Fibroblast of villous mesenchyme (primary cell): ENCODE measurements at regions not wholly inside any gene's neighbourhood (a gene's known extent, or its start where the extent isn't known, plus 50 kb on each side); places are given as distances from the start of the nearest gene placed in this dataset.

ENCODE experiments used
- DNase-seq: peaks from one replicate; pipeline ENCODE4 v3.0.0-alpha.2; 2010; ENCODE audit warnings: low read depth
- H3K4me3 ChIP-seq: 2 replicates; pipeline ENCODE4 v1.5.1; 2011; ENCODE audit warnings: low read depth, mild to moderate bottlenecking, low read length
- CTCF ChIP-seq: IDR thresholded peaks from 2 replicates; pipeline ENCODE4 v1.5.1; 2012; ENCODE audit warnings: low read depth, mild to moderate bottlenecking, low read length; ENCODE audit not compliant: insufficient read depth

DNA sequence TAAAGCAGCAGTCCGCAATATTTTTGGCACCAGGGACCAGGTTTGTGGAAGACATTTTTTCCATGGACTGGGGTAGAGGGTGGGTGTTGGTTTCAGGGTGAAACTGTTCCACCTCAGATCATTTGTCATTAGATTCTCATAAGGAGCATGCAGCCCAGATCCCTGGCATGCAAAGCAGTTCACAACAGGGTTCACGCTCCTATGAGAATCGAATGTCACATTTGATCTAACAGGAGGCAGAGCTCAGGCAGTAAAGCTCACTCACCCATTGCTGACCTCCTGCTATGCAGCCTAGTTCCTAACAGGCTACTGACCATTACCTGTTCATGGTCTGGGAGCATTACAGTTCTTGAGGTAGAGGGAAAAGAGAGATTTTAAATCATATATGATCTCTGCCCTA, 241.5 kb upstream of the COX7C start:
- no peak for TF ChIP-seq CTCF
- no peak for DNase-seq
- H3K4me3 ChIP-seq: no peak overlapping the region

DNA sequence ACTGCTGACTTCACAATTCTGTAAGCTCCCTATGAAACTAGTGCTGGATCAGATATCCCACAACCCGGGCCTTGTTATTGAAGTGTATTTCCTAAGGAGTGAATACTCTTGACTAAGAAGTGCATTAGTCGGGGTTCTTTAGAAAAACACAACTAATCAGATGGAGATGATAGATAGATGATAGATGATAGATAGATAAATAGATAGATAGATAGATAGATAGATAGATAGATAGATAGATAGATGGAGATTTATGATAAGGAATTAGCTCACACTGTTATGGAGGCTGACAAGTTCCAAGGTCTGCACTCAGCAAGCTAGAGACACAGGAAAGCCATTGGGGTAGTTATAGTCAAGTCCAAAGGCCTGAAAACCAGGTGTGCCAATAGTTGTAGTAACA, 214.6 kb upstream of the COX7C start:
- TF ChIP-seq CTCF: no peak
- no peak overlapping the region for H3K4me3 ChIP-seq
- no peak for DNase-seq

DNA sequence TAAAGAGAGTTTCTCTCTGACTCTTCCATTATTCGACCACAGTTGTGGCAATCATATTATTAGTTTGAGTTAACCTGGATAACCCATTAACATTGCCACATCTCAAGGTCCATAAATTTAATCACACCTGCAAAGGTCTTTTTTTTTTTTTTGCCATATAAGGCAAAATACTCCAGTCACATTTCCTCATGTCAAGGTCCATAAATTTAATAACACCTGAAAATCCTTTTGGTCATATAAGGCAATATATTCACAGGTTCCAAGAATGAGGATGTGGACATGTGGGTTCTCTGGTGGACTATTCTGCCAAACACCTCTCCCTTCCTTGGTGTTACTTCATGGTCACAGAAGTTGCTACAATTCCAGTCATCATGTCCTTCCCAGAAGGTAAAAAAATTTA, 213.5 kb upstream of the COX7C start:
- no peak for TF ChIP-seq CTCF
- H3K4me3 ChIP-seq: no peak overlapping the region
- DNase-seq: no peak

DNA sequence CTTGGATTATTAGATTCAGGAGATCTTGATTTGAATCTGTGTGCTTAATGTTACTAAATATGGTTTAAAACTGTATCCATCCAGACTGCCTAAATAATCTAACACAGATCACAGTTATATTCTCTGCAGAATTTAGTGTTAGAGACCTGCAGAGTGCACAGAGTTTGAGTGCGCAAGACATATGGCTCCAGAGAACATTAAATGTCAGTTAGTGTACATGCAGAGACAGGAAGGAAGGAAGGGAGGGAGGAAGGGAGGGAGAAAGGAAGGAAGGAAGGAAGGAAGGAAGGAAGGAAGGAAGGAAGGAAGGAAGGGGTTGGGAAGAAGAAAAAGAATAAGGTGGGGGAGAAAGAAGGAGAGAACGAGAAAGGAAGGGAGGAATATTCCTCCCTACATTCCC, 210.0 kb upstream of the COX7C start:
- no peak for DNase-seq
- H3K4me3 ChIP-seq: no peak overlapping the region
- no peak for TF ChIP-seq CTCF

DNA sequence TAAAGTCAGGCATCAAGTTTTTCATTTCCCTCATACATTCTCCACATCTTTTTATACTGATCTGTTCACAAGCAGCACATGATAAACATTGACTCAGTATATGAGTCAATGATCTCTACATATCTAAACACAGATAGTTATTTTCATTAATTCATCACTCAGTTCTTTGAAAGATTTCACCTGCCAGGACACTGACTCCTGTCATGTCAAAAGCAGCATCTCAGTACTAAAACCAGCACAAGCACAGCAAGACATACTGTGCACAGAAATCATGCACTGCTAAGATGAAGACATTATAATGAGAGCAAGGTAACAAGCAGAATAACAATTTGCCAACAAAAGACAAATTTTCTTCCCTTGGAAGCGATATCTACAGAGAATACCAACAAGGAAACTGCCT, 206.1 kb upstream of the COX7C start:
- no peak overlapping the region for H3K4me3 ChIP-seq
- TF ChIP-seq CTCF: no peak
- DNase-seq: no peak

- no peak overlapping the region for H3K4me3 ChIP-seq
- DNase-seq: no peak
- TF ChIP-seq CTCF: no peak
Observed at GRCh38 chr5:86427158-86427557, 190.6 kb upstream of the COX7C start.

GRCh38 chr5:86439593-86440110, 178.1 kb upstream of the COX7C start:
- TF ChIP-seq CTCF: no peak
- H3K4me3 ChIP-seq: no peak overlapping the region

More at GRCh38 chr5:86439593-86440110, 178.1 kb upstream of the COX7C start:
- DNase-seq: no peak
